SW480 (cell line): ENCODE measurements at regions not wholly inside any gene's neighbourhood (a gene's known extent, or its start where the extent isn't known, plus 50 kb on each side); places are given as distances from the start of the nearest gene placed in this dataset.

Experiments
- DNase-seq: peaks from one replicate; pipeline ENCODE4 v3.0.0-alpha.2; 2016; ENCODE audit warnings: low spot score

GRCh38 chr16:79264237-79265109 lies 336.1 kb downstream of the MAF start:
- no peak for DNase-seq

GRCh38 chr16:79263425-79263824 lies 337.1 kb downstream of the MAF start:
- DNase-seq, result no peak
